Spleen (tissue), 11 donors: ENCODE measurements at regions not wholly inside any gene's neighbourhood (a gene's known extent, or its start where the extent isn't known, plus 50 kb on each side); places are given as distances from the start of the nearest gene placed in this dataset.

ENCODE experiments used
- DNase-seq: peaks from one replicate; pipeline ENCODE4 v3.0.0-alpha.2; 2020
- H3K27ac ChIP-seq, 8 donors: fragments of 200-600 bp; sonication (generic) in 7 of 8; 1 replicate in 4 of 8; 2 replicates in 4 of 8; pipeline versions ENCODE4 v1.5.0 to v1.8.0; 2016 to 2021; ENCODE audit warnings: inconsistent platforms in 4 of 8, mild to moderate bottlenecking in 4 of 8, moderate library complexity in 1 of 8
- H3K27me3 ChIP-seq, 7 donors: fragments of 200-600 bp; sonication (generic) in 6 of 7; replicated peaks in 1 of 7; 1 replicate in 4 of 7; 2 replicates in 3 of 7; pipeline versions ENCODE4 v1.5.0 to v1.8.0; 2016 to 2021; ENCODE audit warnings: inconsistent platforms in 3 of 7, mild to moderate bottlenecking in 1 of 7
- H3K36me3 ChIP-seq, 6 donors: fragments of 200-600 bp; sonication (generic) in 5 of 6; 1 replicate in 4 of 6; 2 replicates in 2 of 6; pipeline versions ENCODE4 v1.5.0 to v1.8.0; 2016 to 2021; ENCODE audit warnings: inconsistent platforms in 2 of 6
- H3K4me1 ChIP-seq, 6 donors: fragments of 200-600 bp; sonication (generic) in 5 of 6; 1 replicate in 3 of 6; 2 replicates in 3 of 6; pipeline versions ENCODE4 v1.5.0 to v1.8.0; 2016 to 2021; ENCODE audit warnings: inconsistent platforms in 3 of 6
- H3K4me3 ChIP-seq, 8 donors: fragments of 200-600 bp; sonication (generic) in 7 of 8; 1 replicate in 4 of 8; 2 replicates in 4 of 8; pipeline versions ENCODE4 v1.5.0 to v1.8.0; 2016 to 2021; ENCODE audit warnings: inconsistent platforms in 4 of 8, mild to moderate bottlenecking in 4 of 8, moderate library complexity in 2 of 8
- H3K9me3 ChIP-seq, 8 donors: fragments of 200-600 bp; sonication (generic) in 7 of 8; 1 replicate in 4 of 8; 2 replicates in 4 of 8; pipeline versions ENCODE4 v1.5.0 to v1.8.0; 2016 to 2021; ENCODE audit warnings: inconsistent platforms in 4 of 8
- POLR2A ChIP-seq, 3 donors: fragments of 450-650 bp; IDR thresholded peaks; one replicate each; pipeline ENCODE4 v1.5.1; 2017; ENCODE audit warnings: antibody characterized with exemption in 3 of 3, mild to moderate bottlenecking in 1 of 3
- POLR2AphosphoS5 ChIP-seq, 3 donors: sonication (generic); formaldehyde crosslinking; IDR thresholded peaks; one replicate each; pipeline ENCODE4 v1.5.1; 2017; ENCODE audit warnings: antibody characterized with exemption in 3 of 3
- WGBS, 5 donors: extraction: QIAGEN DNeasy Blood & Tissue Kit in 3 of 5; methylation state at CpG; one replicate each; pipeline versions ENCODE4 v1.1.5 to v1.1.7; 2013 to 2018; 5-methylcytosine and 5-hydroxymethylcytosine counted together
- intact Hi-C: fragments of 100-400 bp; cut with DNase I; formaldehyde crosslinking; loops from one replicate; pipeline ENCODE4 v1.15.0; 2023; ENCODE audit warnings: low total_unique reads
- small RNA-seq, 4 donors: library from RNA; depleted of rRNA; stranded (forward); fragments of <200 nt; gene quantifications; one replicate each; pipeline ENCODE3, GENCODE V24; 2016
- TF ChIP-seq, protein P1 (sequence below), 11 experiments: fragments of 200-600 bp in 7 of 11; fragments of 450-650 bp in 4 of 11; sonication (generic) in 4 of 11; IDR thresholded peaks in 8 of 11; conservative IDR thresholded peaks in 3 of 11; 1 replicate in 7 of 11; 2 replicates in 4 of 11; pipeline versions ENCODE4 v1.4.0 to v1.8.0; 2016 to 2021; ENCODE audit warnings: antibody characterized with exemption in 11 of 11, inconsistent platforms in 4 of 11, mild to moderate bottlenecking in 1 of 11
- donor health status: healthy with polysubstance abuse.
- donor health status: DM: no; HTN: no; CAD: no; lungs with moderate emphysema.
- donor health status: DM: no; HTN: no; CAD: no.
- donor health status: Bipolar disorder and iron deficiency.
- donor health status: healthy.
- donor health status: DM: no; HTN: no; CAD: no.
- donor health status: DM: yes; HTN: yes; CAD: no.

DNA sequence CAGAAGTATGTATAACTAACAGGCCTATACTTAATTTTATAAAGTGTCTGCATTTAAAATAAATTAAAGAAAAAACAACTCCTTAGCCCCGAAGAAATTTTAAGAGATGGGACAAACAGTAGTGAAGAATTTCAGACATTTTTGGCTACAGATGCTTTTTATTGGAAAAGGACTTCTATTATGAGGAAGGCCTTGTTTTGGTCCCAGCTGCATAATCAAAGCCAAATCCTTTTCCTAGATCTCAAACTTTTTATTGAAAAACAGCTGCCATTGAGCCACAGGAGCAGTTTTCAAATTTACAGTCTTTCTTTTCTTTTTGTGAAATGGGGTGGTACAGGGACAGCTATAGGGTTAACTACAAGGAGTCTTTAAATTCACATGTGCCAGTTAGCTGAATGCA lies 51.3 kb upstream of the SETBP1 start:
- Histone ChIP-seq H3K36me3 (no peaks in the 10 kb centered on the region), H3K4me3 (no peak overlapping the region), H3K9me3 (no peaks in the 10 kb centered on the region), H3K27me3 (no peaks in the 10 kb centered on the region), H3K27ac (no peak overlapping the region), H3K4me1 (no peaks in the 10 kb centered on the region)
- TF ChIP-seq, protein P1, sequence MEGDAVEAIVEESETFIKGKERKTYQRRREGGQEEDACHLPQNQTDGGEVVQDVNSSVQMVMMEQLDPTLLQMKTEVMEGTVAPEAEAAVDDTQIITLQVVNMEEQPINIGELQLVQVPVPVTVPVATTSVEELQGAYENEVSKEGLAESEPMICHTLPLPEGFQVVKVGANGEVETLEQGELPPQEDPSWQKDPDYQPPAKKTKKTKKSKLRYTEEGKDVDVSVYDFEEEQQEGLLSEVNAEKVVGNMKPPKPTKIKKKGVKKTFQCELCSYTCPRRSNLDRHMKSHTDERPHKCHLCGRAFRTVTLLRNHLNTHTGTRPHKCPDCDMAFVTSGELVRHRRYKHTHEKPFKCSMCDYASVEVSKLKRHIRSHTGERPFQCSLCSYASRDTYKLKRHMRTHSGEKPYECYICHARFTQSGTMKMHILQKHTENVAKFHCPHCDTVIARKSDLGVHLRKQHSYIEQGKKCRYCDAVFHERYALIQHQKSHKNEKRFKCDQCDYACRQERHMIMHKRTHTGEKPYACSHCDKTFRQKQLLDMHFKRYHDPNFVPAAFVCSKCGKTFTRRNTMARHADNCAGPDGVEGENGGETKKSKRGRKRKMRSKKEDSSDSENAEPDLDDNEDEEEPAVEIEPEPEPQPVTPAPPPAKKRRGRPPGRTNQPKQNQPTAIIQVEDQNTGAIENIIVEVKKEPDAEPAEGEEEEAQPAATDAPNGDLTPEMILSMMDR (IDR thresholded peaks at IDR 0.05 in 8 of 11, conservative IDR thresholded peaks at IDR 0.05 in 3 of 11): no peak
- TF ChIP-seq POLR2AphosphoS5 (IDR thresholded peaks at IDR 0.05) (no peak), POLR2A (IDR thresholded peaks at IDR 0.05) (no peak)
- intact Hi-C loops: no loop called here
- WGBS, 5 donors: 83 to 91% (median 87%) methylated on average over 1 of the region's 1 CpG
- no peak for DNase-seq

DNA sequence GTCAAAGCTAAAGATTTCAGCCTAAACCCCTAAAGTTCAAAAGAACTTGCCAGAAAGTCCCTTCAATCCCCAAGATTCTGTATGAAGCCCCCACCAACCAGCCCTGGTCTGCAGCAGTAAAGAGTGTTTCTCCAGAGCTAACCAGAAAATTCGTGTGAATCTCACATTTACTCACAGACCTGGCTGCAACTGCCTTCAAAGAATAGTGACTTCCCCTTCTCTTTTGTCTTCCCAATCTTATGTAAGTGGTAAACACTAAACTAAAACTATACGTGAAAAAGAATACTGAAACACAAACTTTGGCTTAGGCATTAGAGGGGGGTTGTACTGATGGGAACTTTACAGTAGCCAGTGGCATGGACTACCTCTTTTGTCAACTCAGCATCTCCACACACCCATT lies 50.6 kb upstream of the SETBP1 start:
- H3K27me3 ChIP-seq: no peaks in the 10 kb centered on the region
- intact Hi-C loops: no loop called here
- no peak overlapping the region for H3K4me3 ChIP-seq
- 17 to 31% (median 19%) methylated on average over 2 of the region's 2 CpGs for WGBS, 5 donors
- TF ChIP-seq POLR2A (IDR thresholded peaks at IDR 0.05): no peak
- no peak for TF ChIP-seq POLR2AphosphoS5 (IDR thresholded peaks at IDR 0.05)
- H3K36me3 ChIP-seq: no peaks in the 10 kb centered on the region
- DNase-seq: no peak
- no peak overlapping the region for H3K27ac ChIP-seq
- H3K4me1 ChIP-seq: no peaks in the 10 kb centered on the region
- no peaks in the 10 kb centered on the region for H3K9me3 ChIP-seq

Small RNA genes in the stretch of these regions (small RNA-seq; reads per million reads assigned to genes)
- gene RNA5SP455: 0 reads per million in 4 donors
